ENCODE measurements at regions not wholly inside any gene's neighbourhood (a gene's known extent, or its start where the extent isn't known, plus 50 kb on each side); places are given as distances from the start of the nearest gene placed in this dataset.

DNA sequence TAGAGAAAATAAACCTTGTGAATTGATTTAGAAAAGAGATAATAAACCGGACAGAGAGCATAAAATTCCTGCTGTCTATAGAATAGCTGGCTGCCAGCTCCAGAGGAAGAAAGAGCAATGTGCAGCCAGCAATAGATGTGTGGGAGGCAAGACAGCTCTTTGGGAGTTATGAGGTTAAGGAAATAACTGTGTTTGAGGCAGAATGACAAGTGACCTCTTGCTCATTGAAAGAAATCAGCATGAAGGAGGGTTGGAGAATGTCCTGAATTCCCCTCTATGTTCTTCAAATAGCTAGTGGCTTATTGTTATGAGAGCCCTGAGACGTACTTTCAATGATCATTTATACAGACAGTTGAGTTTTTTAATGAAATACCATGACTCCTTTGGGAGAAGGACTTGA is 1009.9 kb upstream of the NXPH2 start:
- TF ChIP-seq, protein P1, sequence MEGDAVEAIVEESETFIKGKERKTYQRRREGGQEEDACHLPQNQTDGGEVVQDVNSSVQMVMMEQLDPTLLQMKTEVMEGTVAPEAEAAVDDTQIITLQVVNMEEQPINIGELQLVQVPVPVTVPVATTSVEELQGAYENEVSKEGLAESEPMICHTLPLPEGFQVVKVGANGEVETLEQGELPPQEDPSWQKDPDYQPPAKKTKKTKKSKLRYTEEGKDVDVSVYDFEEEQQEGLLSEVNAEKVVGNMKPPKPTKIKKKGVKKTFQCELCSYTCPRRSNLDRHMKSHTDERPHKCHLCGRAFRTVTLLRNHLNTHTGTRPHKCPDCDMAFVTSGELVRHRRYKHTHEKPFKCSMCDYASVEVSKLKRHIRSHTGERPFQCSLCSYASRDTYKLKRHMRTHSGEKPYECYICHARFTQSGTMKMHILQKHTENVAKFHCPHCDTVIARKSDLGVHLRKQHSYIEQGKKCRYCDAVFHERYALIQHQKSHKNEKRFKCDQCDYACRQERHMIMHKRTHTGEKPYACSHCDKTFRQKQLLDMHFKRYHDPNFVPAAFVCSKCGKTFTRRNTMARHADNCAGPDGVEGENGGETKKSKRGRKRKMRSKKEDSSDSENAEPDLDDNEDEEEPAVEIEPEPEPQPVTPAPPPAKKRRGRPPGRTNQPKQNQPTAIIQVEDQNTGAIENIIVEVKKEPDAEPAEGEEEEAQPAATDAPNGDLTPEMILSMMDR (IDR thresholded peaks at IDR 0.05), result no peak

- TF ChIP-seq, protein P1 (IDR thresholded peaks at IDR 0.05), result no peak
Measured at GRCh38 chr2:139778732-139779131, 998.5 kb upstream of the NXPH2 start.

DNA sequence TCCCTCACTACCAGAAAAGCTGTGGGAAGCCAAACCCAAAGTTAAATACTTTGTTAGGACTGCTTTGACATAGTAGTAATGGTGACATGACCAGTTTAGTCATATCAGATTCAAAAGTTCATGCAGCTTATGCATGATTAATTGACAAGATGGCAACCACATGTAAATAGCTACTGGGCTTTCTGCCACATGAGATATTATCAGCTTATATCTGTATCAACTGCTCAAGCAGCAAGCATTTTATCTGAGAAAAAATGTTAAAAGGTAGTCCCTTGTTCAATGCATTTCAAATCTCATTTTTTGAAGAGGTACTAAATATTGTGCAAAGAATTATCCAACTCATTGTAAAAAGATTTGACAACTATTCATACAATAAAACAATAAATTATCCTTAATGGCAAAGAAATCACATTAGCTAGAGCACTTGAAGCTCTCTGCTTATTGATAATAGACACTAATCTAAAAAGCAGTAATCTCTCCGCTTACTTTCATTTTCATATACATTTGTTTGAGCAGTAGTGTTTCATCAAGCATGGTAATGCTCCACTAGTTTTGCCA is 993.6 kb upstream of the NXPH2 start:
- TF ChIP-seq, protein P1 (IDR thresholded peaks at IDR 0.05), result no peak

- TF ChIP-seq, protein P1 (IDR thresholded peaks at IDR 0.05), result no peak
Measured at GRCh38 chr2:139769633-139770032, 989.4 kb upstream of the NXPH2 start.

GRCh38 chr2:139763705-139764104 is 983.5 kb upstream of the NXPH2 start:
- TF ChIP-seq, protein P1 (IDR thresholded peaks at IDR 0.05), result no peak

DNA sequence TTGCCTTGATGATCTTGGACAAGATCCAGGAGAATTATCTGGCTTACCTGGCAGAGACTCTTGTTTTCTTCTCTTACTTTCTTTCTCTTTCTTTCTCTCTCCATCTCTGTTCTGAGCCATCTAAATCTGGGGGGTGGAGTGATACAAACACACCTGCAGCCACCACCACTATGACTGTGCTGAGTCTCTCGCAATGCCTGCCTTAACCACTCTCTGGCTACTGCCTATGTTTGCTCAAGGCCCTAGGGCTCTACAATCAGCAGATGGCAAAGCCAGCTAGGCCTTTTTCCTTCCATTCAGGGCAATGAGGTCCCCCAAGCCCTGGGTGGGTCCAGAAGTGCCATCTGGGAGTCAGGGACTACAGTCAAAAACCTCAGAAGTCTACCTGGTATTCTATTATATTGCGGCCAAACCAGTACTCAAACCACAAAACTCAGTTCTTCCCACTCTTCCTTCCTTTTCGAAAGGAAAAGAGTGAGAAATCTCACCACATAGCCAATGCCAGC is 978.9 kb upstream of the NXPH2 start:
- TF ChIP-seq, protein P1 (IDR thresholded peaks at IDR 0.05), result no peak

GRCh38 chr2:139746901-139747300 is 966.7 kb upstream of the NXPH2 start:
- TF ChIP-seq, protein P1 (IDR thresholded peaks at IDR 0.05), result no peak

DNA sequence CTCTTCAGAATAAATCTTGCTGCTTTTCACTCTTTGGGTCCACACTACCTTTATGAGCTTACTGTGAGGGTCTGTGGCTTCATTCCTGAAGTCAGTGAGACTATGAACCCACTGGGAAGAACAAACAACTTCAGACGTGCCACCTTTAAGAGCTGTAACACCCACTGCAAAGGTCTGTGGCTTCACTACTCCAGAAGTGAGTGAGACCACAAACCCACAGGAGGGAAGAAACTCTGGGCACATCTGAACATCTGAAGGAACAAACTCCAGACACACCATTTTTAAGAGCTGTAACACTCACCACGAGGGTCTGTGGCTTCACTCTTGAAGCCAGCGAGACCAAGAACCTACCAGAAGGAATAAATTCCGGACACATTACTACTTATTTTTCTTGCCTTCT is 964.1 kb upstream of the NXPH2 start:
- TF ChIP-seq, protein P1 (IDR thresholded peaks at IDR 0.05), result no peak
